Fibroblast of lung (primary cell): ENCODE measurements at regions not wholly inside any gene's neighbourhood (a gene's known extent, or its start where the extent isn't known, plus 50 kb on each side); places are given as distances from the start of the nearest gene placed in this dataset.

ENCODE experiments used
- DNase-seq, 2 donors: peaks; one replicate each; pipeline versions ENCODE4 v3.0.0 to v3.0.0-alpha.2; 2010; ENCODE audit warnings: low read depth in 2 of 2
- H2AFZ ChIP-seq: 2 replicates; pipeline ENCODE4 v1.5.1; 2012; ENCODE audit warnings: low read length, control low read depth, inconsistent platforms
- H3K27ac ChIP-seq: 2 replicates; pipeline ENCODE4 v1.5.1; 2011; ENCODE audit warnings: low read length, control low read depth; ENCODE audit not compliant: insufficient read depth
- H3K27me3 ChIP-seq: 2 replicates; pipeline ENCODE4 v1.5.1; 2011; ENCODE audit warnings: mild to moderate bottlenecking, low read length; ENCODE audit not compliant: control insufficient read depth, insufficient read depth
- H3K36me3 ChIP-seq: 2 replicates; pipeline ENCODE4 v1.5.1; 2011; ENCODE audit warnings: low read length; ENCODE audit not compliant: control insufficient read depth, insufficient read depth
- H3K4me1 ChIP-seq: 2 replicates; pipeline ENCODE4 v1.5.1; 2011; ENCODE audit warnings: low read length; ENCODE audit not compliant: control insufficient read depth, insufficient read depth; ENCODE audit errors: extremely low read depth
- H3K4me2 ChIP-seq: 2 replicates; pipeline ENCODE4 v1.5.1; 2011; ENCODE audit warnings: low read length, control low read depth; ENCODE audit not compliant: insufficient read depth; ENCODE audit errors: extremely low read depth
- H3K4me3 ChIP-seq, 4 experiments: fragments of 200-600 bp in 1 of 4; sonication (generic) in 1 of 4; replicated peaks in 1 of 4; 2 replicates each; pipeline ENCODE4 v1.5.1; 2011 to 2016; ENCODE audit warnings: low read length in 4 of 4, low read depth in 3 of 4, mild to moderate bottlenecking in 3 of 4, control low read depth in 2 of 4, inconsistent platforms in 1 of 4, mixed read lengths in 1 of 4; ENCODE audit not compliant: insufficient read depth in 1 of 4; ENCODE audit errors: control extremely low read depth in 1 of 4
- H3K79me2 ChIP-seq: 2 replicates; pipeline ENCODE4 v1.5.1; 2012; ENCODE audit warnings: mild to moderate bottlenecking, low read length, inconsistent platforms; ENCODE audit not compliant: control insufficient read depth, insufficient read depth
- H3K9ac ChIP-seq: 2 replicates; pipeline ENCODE4 v1.5.1; 2011; ENCODE audit warnings: mild to moderate bottlenecking, low read length, control low read depth; ENCODE audit not compliant: insufficient read depth
- H3K9me3 ChIP-seq: 2 replicates; pipeline ENCODE4 v1.5.1; 2012; ENCODE audit warnings: low read depth, low read length; ENCODE audit not compliant: control insufficient read depth, insufficient read depth
- H4K20me1 ChIP-seq: 2 replicates; pipeline ENCODE4 v1.5.1; 2011; ENCODE audit warnings: low read length; ENCODE audit not compliant: control insufficient read depth, insufficient read depth; ENCODE audit errors: extremely low read depth
- CTCF ChIP-seq, 2 donors: IDR thresholded peaks in 1 of 2; conservative IDR thresholded peaks in 1 of 2; 1 replicate in 1 of 2; 2 replicates in 1 of 2; pipeline ENCODE4 v1.5.1; 2011 to 2012; ENCODE audit warnings: low read length in 2 of 2, control low read depth in 1 of 2, inconsistent platforms in 1 of 2, low read depth in 1 of 2, mild to moderate bottlenecking in 1 of 2
- EZH2 ChIP-seq: IDR thresholded peaks from 2 replicates; pipeline ENCODE4 v1.5.1; 2012; ENCODE audit warnings: low read length, control low read depth, mild to moderate bottlenecking; ENCODE audit errors: missing control alignments

GRCh38 chr1:163747261-163747660 is 425.5 kb downstream of the NUF2 start:
- Histone ChIP-seq H3K79me2 (no peaks in the 10 kb centered on the region), H3K9me3 (no peaks in the 10 kb centered on the region), H3K4me1 (no peaks in the 10 kb centered on the region), H3K36me3 (no peaks in the 10 kb centered on the region), H2AFZ (no peak overlapping the region), H3K27me3 (no peaks in the 10 kb centered on the region), H3K4me3 (no peak overlapping the region), H3K9ac (no peak overlapping the region), H3K27ac (no peak overlapping the region), H4K20me1 (no peaks in the 10 kb centered on the region), H3K4me2 (no peak overlapping the region)
- peak in 1 of 2 donors; percentile 72 for DNase-seq
- TF ChIP-seq EZH2 (no peak), CTCF (conservative IDR thresholded peaks at IDR 0.05 in 1 of 2, IDR thresholded peaks at IDR 0.05 in 1 of 2; ENCODE audit: low read depth in 1 of 2, low read length in 2 of 2) (no peak)

- Histone ChIP-seq H4K20me1 (no peaks in the 10 kb centered on the region), H3K36me3 (no peaks in the 10 kb centered on the region), H3K4me1 (no peaks in the 10 kb centered on the region), H3K27ac (no peak overlapping the region), H3K79me2 (no peaks in the 10 kb centered on the region), H3K9me3 (no peaks in the 10 kb centered on the region), H2AFZ (no peak overlapping the region), H3K4me3 (no peak overlapping the region), H3K4me2 (no peak overlapping the region), H3K9ac (no peak overlapping the region), H3K27me3 (no peaks in the 10 kb centered on the region)
- TF ChIP-seq EZH2 = no peak
- TF ChIP-seq CTCF (conservative IDR thresholded peaks at IDR 0.05 in 1 of 2, IDR thresholded peaks at IDR 0.05 in 1 of 2; ENCODE audit: low read depth in 1 of 2, low read length in 2 of 2) = no peak
- DNase-seq = no peak
These were observed 426.1 kb downstream of the NUF2 start for GRCh38 chr1:163747855-163748254.

- Histone ChIP-seq H3K4me1 (no peaks in the 10 kb centered on the region), H3K27ac (no peak overlapping the region), H2AFZ (no peak overlapping the region), H3K9me3 (no peaks in the 10 kb centered on the region), H3K79me2 (no peaks in the 10 kb centered on the region), H3K36me3 (no peaks in the 10 kb centered on the region), H3K27me3 (no peaks in the 10 kb centered on the region), H3K9ac (no peak overlapping the region), H3K4me3 (no peak overlapping the region), H3K4me2 (no peak overlapping the region), H4K20me1 (no peaks in the 10 kb centered on the region)
- peak in 1 of 2 donors; percentile 55 for DNase-seq
- TF ChIP-seq EZH2 (no peak), CTCF (conservative IDR thresholded peaks at IDR 0.05 in 1 of 2, IDR thresholded peaks at IDR 0.05 in 1 of 2; ENCODE audit: low read depth in 1 of 2, low read length in 2 of 2) (no peak)
These were observed 437.4 kb downstream of the NUF2 start for GRCh38 chr1:163758977-163759670.
